GM20431 (cell line): ENCODE measurements at regions not wholly inside any gene's neighbourhood (a gene's known extent, or its start where the extent isn't known, plus 50 kb on each side); places are given as distances from the start of the nearest gene placed in this dataset.
"Not testable (repeated sequence)": the region's sequence is repeated elsewhere in the genome, so short reads cannot be mapped to it uniquely, and the experiment has no call there.

Experiments
- in situ Hi-C: fragments of 300-500 bp; cut with MseI, MboI; formaldehyde crosslinking; loops from one replicate; pipeline ENCODE4 v1.15.0; 2020; ENCODE audit warnings: low sequenced_read_pairs; ENCODE audit not compliant: unreplicated experiment

- in situ Hi-C loops: no loop called here
Measured at GRCh38 chr10:80924063-80924952, 386.6 kb downstream of the SH2D4B start.

GRCh38 chr10:80927419-80928078, 389.8 kb downstream of the SH2D4B start:
- in situ Hi-C loops: no loop called here

GRCh38 chr10:80938903-80939302, 401.2 kb downstream of the SH2D4B start:
- in situ Hi-C loops: no loop called here

GRCh38 chr10:80945264-80945880, 407.7 kb downstream of the SH2D4B start:
- in situ Hi-C loops: no loop called here

- in situ Hi-C loops: no loop called here
Measured at GRCh38 chr10:80946073-80946472, 408.4 kb downstream of the SH2D4B start.

- in situ Hi-C loops: no loop called here
Measured at GRCh38 chr10:80946957-80947726, 409.4 kb downstream of the SH2D4B start.

- in situ Hi-C loops: no loop called here
Measured at GRCh38 chr10:80949785-80950184, 412.1 kb downstream of the SH2D4B start.

GRCh38 chr10:80952436-80952835, 414.7 kb downstream of the SH2D4B start:
- in situ Hi-C loops: no loop called here

- in situ Hi-C loops: no loop called here
Measured at GRCh38 chr10:80957161-80957560, 419.5 kb downstream of the SH2D4B start.

- in situ Hi-C loops: no loop called here
Measured at GRCh38 chr10:80964179-80964578, 426.5 kb downstream of the SH2D4B start.

GRCh38 chr10:80964955-80965614, 427.4 kb downstream of the SH2D4B start:
- in situ Hi-C loops: no loop called here

GRCh38 chr10:80966326-80966986, 428.8 kb downstream of the SH2D4B start:
- in situ Hi-C loops: no loop called here

GRCh38 chr10:80967357-80967756, 429.7 kb downstream of the SH2D4B start:
- in situ Hi-C loops: not testable (repeated sequence)

GRCh38 chr10:80968903-80969302, 431.2 kb downstream of the SH2D4B start:
- in situ Hi-C loops: no loop called here

- in situ Hi-C loops: no loop called here
Measured at GRCh38 chr10:80971461-80971860, 433.8 kb downstream of the SH2D4B start.

- in situ Hi-C loops: no loop called here
Measured at GRCh38 chr10:80976658-80977057, 439.0 kb downstream of the SH2D4B start.

- in situ Hi-C loops: no loop called here
Measured at GRCh38 chr10:80985102-80985501, 447.4 kb downstream of the SH2D4B start.

- in situ Hi-C loops: no loop called here
Measured at GRCh38 chr10:80986596-80986995, 448.9 kb downstream of the SH2D4B start.

- in situ Hi-C loops: no loop called here
Measured at GRCh38 chr10:80988755-80989154, 451.1 kb downstream of the SH2D4B start.
